ENCODE measurements at regions not wholly inside any gene's neighbourhood (a gene's known extent, or its start where the extent isn't known, plus 50 kb on each side); places are given as distances from the start of the nearest gene placed in this dataset.

DNA sequence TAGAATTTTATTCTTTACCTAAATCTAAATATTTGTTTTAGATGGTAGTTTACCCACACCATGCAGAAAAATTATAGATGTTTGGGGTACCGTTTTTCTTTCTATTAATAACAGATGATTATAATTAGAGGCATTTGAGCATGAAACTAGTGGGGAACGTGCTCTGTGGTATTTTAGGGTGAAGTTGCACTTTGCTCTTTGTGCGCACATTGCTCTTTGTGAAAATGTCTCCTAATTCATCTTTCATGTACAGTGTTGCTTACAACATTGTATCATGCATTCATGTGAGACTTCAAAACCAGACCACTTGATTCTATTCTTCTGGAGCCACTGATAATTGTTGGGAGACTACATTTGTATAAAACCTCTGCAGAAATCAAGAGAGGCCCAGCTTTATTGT, 449.1 kb upstream of the RGS6 start:
- no peaks in the 10 kb centered on the region for H3K36me3 ChIP-seq (ENCODE audit: low read length)
- H3K9me3 ChIP-seq (ENCODE audit: insufficient read depth, low read length): no peaks in the 10 kb centered on the region
- H3K4me2 ChIP-seq (ENCODE audit: low read depth, low read length, poor library complexity, severe bottlenecking): no peak overlapping the region
- H3K9me2 ChIP-seq (replicated peaks; ENCODE audit: insufficient read depth, low read length): no peaks in the 10 kb centered on the region
- no peak overlapping the region for H3K9ac ChIP-seq (ENCODE audit: low read length)
- no peaks in the 10 kb centered on the region for H3K79me2 ChIP-seq (ENCODE audit: insufficient read depth, low read length)
- H4K20me1 ChIP-seq (ENCODE audit: low read depth, low read length): no peaks in the 10 kb centered on the region
- H3K4me3 ChIP-seq (ENCODE audit: insufficient read depth, low read length, poor library complexity, severe bottlenecking): no peak overlapping the region
- no peak overlapping the region for H2AFZ ChIP-seq (ENCODE audit: low read depth, low read length, severe bottlenecking)
- no peak for TF ChIP-seq EZH2phosphoT487 (conservative IDR thresholded peaks at IDR 0.05; ENCODE audit: low read length)
- TF ChIP-seq, protein P1, sequence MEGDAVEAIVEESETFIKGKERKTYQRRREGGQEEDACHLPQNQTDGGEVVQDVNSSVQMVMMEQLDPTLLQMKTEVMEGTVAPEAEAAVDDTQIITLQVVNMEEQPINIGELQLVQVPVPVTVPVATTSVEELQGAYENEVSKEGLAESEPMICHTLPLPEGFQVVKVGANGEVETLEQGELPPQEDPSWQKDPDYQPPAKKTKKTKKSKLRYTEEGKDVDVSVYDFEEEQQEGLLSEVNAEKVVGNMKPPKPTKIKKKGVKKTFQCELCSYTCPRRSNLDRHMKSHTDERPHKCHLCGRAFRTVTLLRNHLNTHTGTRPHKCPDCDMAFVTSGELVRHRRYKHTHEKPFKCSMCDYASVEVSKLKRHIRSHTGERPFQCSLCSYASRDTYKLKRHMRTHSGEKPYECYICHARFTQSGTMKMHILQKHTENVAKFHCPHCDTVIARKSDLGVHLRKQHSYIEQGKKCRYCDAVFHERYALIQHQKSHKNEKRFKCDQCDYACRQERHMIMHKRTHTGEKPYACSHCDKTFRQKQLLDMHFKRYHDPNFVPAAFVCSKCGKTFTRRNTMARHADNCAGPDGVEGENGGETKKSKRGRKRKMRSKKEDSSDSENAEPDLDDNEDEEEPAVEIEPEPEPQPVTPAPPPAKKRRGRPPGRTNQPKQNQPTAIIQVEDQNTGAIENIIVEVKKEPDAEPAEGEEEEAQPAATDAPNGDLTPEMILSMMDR (IDR thresholded peaks at IDR 0.05; ENCODE audit: insufficient read depth, low read length, poor library complexity, severe bottlenecking): no peak
- H3K27ac ChIP-seq (ENCODE audit: low read depth, low read length): no peak overlapping the region
- no peaks in the 10 kb centered on the region for H3F3A ChIP-seq (ENCODE audit: insufficient read depth)
- no peaks in the 10 kb centered on the region for H3K27me3 ChIP-seq (ENCODE audit: low read length)

- Histone ChIP-seq H3K36me3 (ENCODE audit: low read length) (no peaks in the 10 kb centered on the region), H3F3A (ENCODE audit: insufficient read depth) (no peaks in the 10 kb centered on the region), H3K4me2 (ENCODE audit: low read depth, low read length, poor library complexity, severe bottlenecking) (no peak overlapping the region), H3K79me2 (ENCODE audit: insufficient read depth, low read length) (no peaks in the 10 kb centered on the region), H3K9me3 (ENCODE audit: insufficient read depth, low read length) (no peaks in the 10 kb centered on the region), H3K27me3 (ENCODE audit: low read length) (no peaks in the 10 kb centered on the region), H4K20me1 (ENCODE audit: low read depth, low read length) (no peaks in the 10 kb centered on the region), H3K4me3 (ENCODE audit: insufficient read depth, low read length, poor library complexity, severe bottlenecking) (no peak overlapping the region), H3K9me2 (replicated peaks; ENCODE audit: insufficient read depth, low read length) (no peaks in the 10 kb centered on the region), H3K27ac (ENCODE audit: low read depth, low read length) (no peak overlapping the region), H2AFZ (ENCODE audit: low read depth, low read length, severe bottlenecking) (no peak overlapping the region), H3K9ac (ENCODE audit: low read length) (no peak overlapping the region)
- TF ChIP-seq EZH2phosphoT487 (conservative IDR thresholded peaks at IDR 0.05; ENCODE audit: low read length): no peak
- TF ChIP-seq, protein P1 (IDR thresholded peaks at IDR 0.05; ENCODE audit: insufficient read depth, low read length, poor library complexity, severe bottlenecking): no peak
Measured at GRCh38 chr14:71485833-71486232, 446.4 kb upstream of the RGS6 start.

DNA sequence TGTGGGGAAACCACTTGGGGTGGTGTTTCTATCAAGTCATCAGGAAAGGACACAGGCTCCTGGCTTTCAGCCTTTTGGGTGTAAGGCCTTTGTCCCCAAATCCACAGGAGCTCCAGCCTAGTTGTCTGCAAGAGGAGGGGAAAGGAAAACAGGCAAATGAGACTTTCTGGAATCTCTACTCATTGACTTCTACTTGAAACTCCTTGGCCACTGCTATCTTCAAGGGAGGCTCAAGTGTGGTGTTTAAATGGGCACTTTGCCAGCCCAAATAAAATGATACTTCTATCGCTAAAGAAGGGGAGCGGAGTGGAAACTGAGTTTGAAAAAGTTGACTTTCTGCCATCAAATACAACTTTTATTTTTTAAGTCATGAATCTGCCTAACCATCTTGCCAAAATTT, 445.9 kb upstream of the RGS6 start:
- Histone ChIP-seq H3K79me2 (ENCODE audit: insufficient read depth, low read length) (no peaks in the 10 kb centered on the region), H3K4me3 (ENCODE audit: insufficient read depth, low read length, poor library complexity, severe bottlenecking) (no peak overlapping the region)
- TF ChIP-seq, protein P1 (IDR thresholded peaks at IDR 0.05; ENCODE audit: insufficient read depth, low read length, poor library complexity, severe bottlenecking): no peak
- no peak for TF ChIP-seq EZH2phosphoT487 (conservative IDR thresholded peaks at IDR 0.05; ENCODE audit: low read length)

More for the DNA sequence above, 445.9 kb upstream of the RGS6 start:
- no peaks in the 10 kb centered on the region for H3F3A ChIP-seq (ENCODE audit: insufficient read depth)
- no peak overlapping the region for H2AFZ ChIP-seq (ENCODE audit: low read depth, low read length, severe bottlenecking)
- no peaks in the 10 kb centered on the region for H3K9me2 ChIP-seq (replicated peaks; ENCODE audit: insufficient read depth, low read length)
- H4K20me1 ChIP-seq (ENCODE audit: low read depth, low read length): no peaks in the 10 kb centered on the region
- no peaks in the 10 kb centered on the region for H3K9me3 ChIP-seq (ENCODE audit: insufficient read depth, low read length)
- no peak overlapping the region for H3K27ac ChIP-seq (ENCODE audit: low read depth, low read length)
- no peaks in the 10 kb centered on the region for H3K27me3 ChIP-seq (ENCODE audit: low read length)
- H3K4me2 ChIP-seq (ENCODE audit: low read depth, low read length, poor library complexity, severe bottlenecking): no peak overlapping the region
- H3K36me3 ChIP-seq (ENCODE audit: low read length): no peaks in the 10 kb centered on the region
- H3K9ac ChIP-seq (ENCODE audit: low read length): no peak overlapping the region

Data from SU-DHL-6 (cell line).